HG02763 (cell line): ENCODE measurements at regions not wholly inside any gene's neighbourhood (a gene's known extent, or its start where the extent isn't known, plus 50 kb on each side); places are given as distances from the start of the nearest gene placed in this dataset.

Experiments
- ATAC-seq: cut with Tn5 transposase; IDR thresholded peaks from one replicate; pipeline ENCODE4 v1.9.1; 2021; ENCODE audit warnings: mild to moderate bottlenecking, moderate library complexity; ENCODE audit not compliant: unreplicated experiment

GRCh38 chr12:69123311-69123710, 116.1 kb upstream of the CPSF6 start:
- no peak for ATAC-seq

GRCh38 chr12:69123919-69124638, 115.3 kb upstream of the CPSF6 start:
- ATAC-seq, result no peak

DNA sequence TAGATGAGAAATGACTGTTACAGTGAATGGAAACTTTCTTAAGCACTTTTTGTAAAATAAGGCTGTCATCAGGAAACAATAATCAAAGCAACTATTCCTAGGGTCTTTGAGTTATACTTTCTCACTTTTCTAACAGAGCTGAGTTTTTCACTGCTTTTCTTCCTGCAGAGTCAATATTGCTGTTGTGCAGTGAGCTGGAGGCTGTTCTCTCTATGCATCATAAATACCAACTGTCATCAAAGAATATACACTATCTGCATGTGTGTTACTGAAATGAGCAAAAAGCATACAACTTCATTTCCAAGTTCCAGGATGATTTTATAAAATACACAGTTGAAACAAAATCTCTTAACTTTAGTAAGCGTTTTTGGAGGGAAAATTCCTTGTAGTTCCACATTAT, 110.4 kb upstream of the CPSF6 start:
- ATAC-seq, result no peak

GRCh38 chr12:69129564-69129963, 109.8 kb upstream of the CPSF6 start:
- no peak for ATAC-seq

DNA sequence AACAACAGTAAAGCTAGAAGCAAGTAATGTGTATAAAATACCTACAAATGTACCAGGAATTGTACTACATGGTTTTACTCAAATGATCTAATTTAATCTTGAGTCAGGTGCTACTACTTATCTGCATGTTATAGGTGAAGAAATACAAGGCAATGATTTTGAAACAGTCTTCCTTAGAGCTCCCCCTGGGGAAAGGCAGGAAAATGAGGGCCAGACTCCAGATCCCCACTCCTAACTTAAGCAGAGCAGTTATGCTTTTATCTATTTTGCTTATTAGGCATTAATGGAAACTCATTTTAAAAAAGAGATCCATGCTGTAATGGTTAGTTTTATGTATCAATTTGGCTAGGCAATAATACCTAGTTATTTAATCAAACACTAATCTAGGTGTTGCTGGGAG, 109.3 kb upstream of the CPSF6 start:
- no peak for ATAC-seq

DNA sequence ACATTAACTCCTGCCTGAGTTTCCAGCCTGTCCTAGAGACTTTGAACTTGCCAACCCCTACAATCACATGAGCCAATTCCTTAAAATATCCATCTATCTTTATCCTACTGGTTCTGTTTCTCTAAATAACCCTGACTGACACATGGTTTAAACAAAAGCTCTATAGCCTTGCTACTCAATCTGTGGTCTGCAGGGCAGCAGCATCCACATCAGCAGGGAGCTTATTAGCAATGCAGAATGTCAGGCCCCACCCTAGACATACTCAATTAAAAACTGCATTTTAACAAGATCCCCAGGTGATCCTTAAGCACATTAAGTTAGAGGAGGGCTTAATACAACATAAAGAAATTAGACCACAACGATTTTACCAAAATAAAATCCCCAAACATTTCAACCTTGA, 108.3 kb upstream of the CPSF6 start:
- no peak for ATAC-seq

GRCh38 chr12:69136931-69137613, 102.3 kb upstream of the CPSF6 start:
- ATAC-seq, result no peak

- ATAC-seq, result no peak
Observed at GRCh38 chr12:69141074-69141473, 98.3 kb upstream of the CPSF6 start.

GRCh38 chr12:69149270-69149669, 90.1 kb upstream of the CPSF6 start:
- no peak for ATAC-seq

DNA sequence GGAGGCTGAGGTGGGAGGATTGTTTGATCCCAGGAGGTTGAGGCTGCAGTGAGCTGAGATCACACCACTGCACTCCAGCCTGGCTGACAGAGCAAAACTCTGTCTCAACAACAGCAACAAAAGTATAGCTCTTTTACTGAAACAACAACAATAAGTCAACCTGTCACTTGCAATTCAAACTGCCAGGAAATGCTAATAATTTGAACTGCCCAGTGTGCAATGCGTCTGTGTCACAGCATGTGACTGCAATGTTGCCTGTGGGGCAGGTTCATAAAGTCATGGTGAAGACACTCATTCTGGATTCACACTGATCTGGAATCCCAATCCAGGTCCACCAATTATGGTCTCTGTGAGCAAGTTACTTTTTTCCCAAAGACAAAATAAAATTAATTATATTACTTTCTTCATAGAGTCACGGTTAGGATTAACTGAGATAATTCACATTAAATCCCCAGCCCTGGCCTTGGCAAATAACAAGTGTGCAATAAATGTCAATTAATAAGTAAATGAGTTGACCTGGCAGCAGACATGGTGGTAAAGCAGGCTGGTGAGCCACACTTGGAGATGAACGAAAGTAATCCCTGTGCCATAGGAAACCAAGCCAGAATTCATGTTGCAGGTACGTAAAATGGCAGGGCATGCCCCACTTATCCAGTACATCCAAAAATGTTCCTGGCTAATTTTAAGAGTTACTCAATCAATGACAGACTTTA, 89.1 kb upstream of the CPSF6 start:
- ATAC-seq, result no peak

DNA sequence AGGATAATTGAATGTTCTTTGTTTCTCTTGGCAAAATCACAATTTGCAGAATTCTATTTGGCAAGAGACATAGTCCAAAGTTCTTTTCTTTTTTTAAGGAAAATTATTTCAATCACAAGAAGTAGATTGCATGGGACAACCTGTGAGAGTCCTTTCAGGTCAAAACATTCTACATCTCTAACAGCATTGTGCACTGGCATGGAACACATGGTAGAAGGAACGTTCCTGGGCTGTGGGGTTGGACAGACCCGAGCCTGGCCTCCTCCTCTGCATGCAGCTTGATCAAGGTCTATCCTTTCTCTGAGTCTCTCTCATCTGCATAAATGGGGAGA, 88.6 kb upstream of the CPSF6 start:
- no peak for ATAC-seq

GRCh38 chr12:69151254-69151764, 88.1 kb upstream of the CPSF6 start:
- no peak for ATAC-seq

GRCh38 chr12:69154585-69155363, 84.6 kb upstream of the CPSF6 start:
- no peak for ATAC-seq

GRCh38 chr12:69157023-69157655, 82.2 kb upstream of the CPSF6 start:
- ATAC-seq, result peak; percentile 95

- ATAC-seq, result no peak
Observed at GRCh38 chr12:69161829-69162228, 77.5 kb upstream of the CPSF6 start.

- no peak for ATAC-seq
Observed at GRCh38 chr12:69163681-69164362, 75.5 kb upstream of the CPSF6 start.

- ATAC-seq, result no peak
Observed at GRCh38 chr12:69167648-69168165, 71.7 kb upstream of the CPSF6 start.

GRCh38 chr12:69168363-69168762, 71.0 kb upstream of the CPSF6 start:
- ATAC-seq, result no peak

- no peak for ATAC-seq
Observed at GRCh38 chr12:69168828-69169227, 70.5 kb upstream of the CPSF6 start.

DNA sequence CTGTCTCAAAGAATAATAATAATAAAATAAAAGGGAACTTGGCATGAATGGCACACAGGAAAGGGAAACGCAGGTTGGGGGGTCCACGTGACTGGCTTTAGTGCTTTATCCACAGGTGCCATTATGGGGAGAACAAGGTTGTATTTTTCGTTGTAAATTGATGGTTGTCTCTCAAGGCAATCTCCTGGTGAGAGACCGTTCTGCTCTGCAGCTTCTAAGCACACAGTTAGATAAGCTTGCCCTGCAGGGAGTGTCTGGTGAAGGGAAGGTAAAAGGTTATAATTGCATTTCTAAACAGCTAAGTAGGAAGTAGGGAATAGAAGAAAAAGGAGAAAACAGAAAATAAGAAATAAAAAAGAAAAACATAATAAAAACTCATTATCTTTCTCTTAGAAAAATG, 69.1 kb upstream of the CPSF6 start:
- no peak for ATAC-seq
